HG02623 (cell line): ENCODE measurements at regions not wholly inside any gene's neighbourhood (a gene's known extent, or its start where the extent isn't known, plus 50 kb on each side); places are given as distances from the start of the nearest gene placed in this dataset.

Experiments used
- ATAC-seq: cut with Tn5 transposase; IDR thresholded peaks from one replicate; pipeline ENCODE4 v1.9.1; 2021; ENCODE audit warnings: moderate library complexity; ENCODE audit not compliant: unreplicated experiment

GRCh38 chr5:174664180-174664850, 60.1 kb upstream of the MSX2 start:
- no peak for ATAC-seq

GRCh38 chr5:174665347-174665746, 59.0 kb upstream of the MSX2 start:
- no peak for ATAC-seq

- ATAC-seq: no peak
Measured at GRCh38 chr5:174667526-174667925, 56.9 kb upstream of the MSX2 start.

- no peak for ATAC-seq
Measured at GRCh38 chr5:174668349-174668748, 56.0 kb upstream of the MSX2 start.
